ENCODE measurements at regions not wholly inside any gene's neighbourhood (a gene's known extent, or its start where the extent isn't known, plus 50 kb on each side); places are given as distances from the start of the nearest gene placed in this dataset.
"Not testable (repeated sequence)": the region's sequence is repeated elsewhere in the genome, so short reads cannot be mapped to it uniquely, and the experiment has no call there.

DNA sequence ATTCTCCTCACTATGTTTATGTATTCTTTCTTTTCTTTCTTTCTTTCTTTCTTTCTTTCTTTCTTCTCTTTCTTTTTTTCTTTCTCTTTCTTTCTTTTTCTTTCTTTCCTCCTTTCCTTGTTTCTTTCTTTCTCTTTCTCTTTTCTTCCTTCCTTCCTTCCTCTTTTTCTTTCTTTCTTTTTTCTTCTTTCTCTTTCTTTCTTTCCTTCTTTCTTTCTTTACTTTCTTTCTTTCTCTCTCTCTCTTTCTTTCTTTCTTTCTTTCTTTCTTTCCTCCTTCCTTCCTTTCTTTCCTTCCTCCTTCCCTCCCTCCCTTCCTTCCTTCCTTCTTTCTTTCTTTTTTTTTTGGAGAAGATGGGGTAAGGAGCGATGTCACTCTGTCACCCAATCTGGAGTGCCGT is 1405.5 kb downstream of the SLITRK5 start:
- DNase-seq: no peak

- DNase-seq: no peak
Observed at GRCh38 chr13:89082623-89083022, 1411.5 kb downstream of the SLITRK5 start.

DNA sequence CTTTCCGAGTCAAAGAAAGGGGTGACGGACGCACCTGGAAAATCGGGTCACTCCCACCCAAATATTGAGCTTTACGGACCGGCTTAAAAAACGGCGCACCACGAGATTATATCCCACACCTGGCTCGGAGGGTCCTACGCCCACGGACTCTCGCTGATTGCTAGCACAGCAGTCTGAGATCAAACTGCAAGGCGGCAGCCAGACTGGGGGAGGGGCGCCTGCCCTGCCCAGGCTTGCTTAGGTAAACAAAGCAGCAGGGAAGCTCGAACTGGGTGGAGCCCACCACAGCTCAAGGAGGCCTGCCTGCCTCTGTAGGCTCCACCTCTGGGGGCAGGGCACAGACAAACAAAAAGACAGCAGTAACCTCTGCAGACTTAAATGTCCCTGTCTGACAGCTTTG is 1416.9 kb downstream of the SLITRK5 start:
- not testable (repeated sequence) for DNase-seq

- DNase-seq: no peak
Observed at GRCh38 chr13:89097994-89098393, 1426.8 kb downstream of the SLITRK5 start.

- no peak for DNase-seq
Observed at GRCh38 chr13:89113744-89114143, 1442.6 kb downstream of the SLITRK5 start.

- DNase-seq: no peak
Observed at GRCh38 chr13:89115307-89115706, 1444.1 kb downstream of the SLITRK5 start.

- DNase-seq: no peak
Observed at GRCh38 chr13:89136678-89137077, 1465.5 kb downstream of the SLITRK5 start.

GRCh38 chr13:89150362-89150761 is 1479.2 kb downstream of the SLITRK5 start:
- DNase-seq: no peak

DNA sequence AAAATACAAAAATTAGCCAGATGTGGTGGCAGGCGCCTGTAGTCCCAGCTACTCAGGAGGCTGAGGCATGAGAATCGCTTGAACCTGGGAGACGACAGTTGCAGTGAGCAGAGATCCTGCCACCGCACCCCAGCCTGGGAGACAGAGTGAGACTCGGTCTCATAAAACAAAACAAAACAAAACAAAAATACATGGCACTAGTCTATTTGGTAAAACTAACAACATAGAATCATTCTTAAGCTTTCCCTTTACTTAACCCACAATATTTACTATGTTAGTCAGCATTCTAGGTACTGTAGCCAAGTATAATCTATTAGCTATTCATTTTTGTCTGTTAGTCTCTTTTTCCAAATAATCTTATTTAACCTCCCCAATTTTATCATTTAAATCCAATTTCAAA is 1482.8 kb downstream of the SLITRK5 start:
- DNase-seq: no peak

DNA sequence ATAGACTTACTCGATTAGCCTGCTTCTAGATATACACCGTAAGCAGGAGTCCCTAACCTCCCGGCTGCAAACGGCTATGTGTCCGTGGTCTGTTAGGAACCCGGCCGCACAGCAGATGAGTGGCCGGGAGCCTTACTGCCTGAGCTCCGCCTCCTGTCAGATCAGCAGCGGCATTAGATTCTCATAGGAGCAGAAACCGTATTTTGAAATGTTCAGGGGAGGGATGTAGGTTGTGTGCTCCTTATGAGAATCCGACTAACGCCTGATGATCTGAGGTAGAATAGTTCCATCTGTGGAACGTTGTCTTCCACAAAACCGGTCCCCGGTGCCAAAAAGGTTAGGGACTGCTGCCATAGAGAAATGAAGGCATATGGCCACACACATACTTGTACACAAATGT is 1491.9 kb downstream of the SLITRK5 start:
- DNase-seq: no peak

DNA sequence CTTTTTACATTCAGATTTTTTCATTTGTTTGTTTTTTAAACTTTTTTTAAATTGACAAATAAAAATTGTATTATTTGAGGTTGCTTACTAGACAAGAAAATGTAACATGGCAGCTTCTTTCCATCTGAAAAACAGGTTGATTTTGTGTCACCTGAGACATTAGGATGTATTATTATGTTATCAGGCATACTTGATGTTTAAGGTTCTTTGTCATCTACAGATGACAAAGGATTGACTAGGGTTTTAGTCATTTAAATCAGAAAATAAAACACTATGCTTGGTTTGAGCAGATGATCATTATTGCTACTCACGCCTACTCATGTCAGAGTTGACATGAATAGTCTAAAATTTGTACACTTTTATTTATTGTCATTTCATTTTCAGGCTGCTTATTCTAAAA is 1494.5 kb downstream of the SLITRK5 start:
- no peak for DNase-seq

GRCh38 chr13:89169951-89170350 is 1498.8 kb downstream of the SLITRK5 start:
- DNase-seq: no peak

DNA sequence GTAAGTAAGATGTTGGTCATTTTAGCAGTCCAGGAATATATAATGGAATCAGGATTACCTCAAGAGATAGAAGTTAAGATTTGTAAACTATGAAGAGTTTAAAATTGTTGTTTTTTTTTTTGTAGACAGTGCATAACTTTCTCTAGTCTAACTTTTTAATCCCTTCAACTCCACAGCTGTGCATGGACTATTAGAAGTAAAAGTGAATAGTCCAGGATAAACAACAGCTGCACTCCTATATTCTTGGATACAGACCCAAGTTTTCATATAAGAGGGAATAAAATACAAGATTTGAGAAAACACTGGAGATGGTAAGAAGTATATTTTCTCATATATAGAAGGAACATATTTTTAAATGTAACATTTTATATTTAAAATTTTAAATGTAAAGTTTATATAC is 1509.9 kb downstream of the SLITRK5 start:
- DNase-seq: no peak

- DNase-seq: peak; percentile 11
Observed at GRCh38 chr13:89199138-89199537, 1528.0 kb downstream of the SLITRK5 start.

DNA sequence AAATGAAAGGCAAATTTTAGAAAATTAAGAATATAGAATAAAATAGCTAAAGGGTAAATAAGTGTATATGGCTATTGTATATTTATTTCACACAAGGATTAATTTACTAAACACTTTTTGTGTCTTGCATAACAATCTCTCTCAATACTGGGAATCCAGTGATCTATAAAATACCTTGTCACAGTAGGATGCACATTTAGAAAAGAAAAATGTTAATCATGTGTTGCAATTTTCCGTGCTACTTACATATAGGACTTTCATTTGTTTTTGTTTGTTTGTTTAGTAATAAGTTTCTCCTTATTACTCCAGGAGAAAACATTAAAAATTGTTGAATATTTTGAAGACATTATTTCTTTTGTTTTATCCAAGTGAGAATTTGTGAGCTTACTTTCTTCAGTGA is 1533.3 kb downstream of the SLITRK5 start:
- DNase-seq: no peak

DNA sequence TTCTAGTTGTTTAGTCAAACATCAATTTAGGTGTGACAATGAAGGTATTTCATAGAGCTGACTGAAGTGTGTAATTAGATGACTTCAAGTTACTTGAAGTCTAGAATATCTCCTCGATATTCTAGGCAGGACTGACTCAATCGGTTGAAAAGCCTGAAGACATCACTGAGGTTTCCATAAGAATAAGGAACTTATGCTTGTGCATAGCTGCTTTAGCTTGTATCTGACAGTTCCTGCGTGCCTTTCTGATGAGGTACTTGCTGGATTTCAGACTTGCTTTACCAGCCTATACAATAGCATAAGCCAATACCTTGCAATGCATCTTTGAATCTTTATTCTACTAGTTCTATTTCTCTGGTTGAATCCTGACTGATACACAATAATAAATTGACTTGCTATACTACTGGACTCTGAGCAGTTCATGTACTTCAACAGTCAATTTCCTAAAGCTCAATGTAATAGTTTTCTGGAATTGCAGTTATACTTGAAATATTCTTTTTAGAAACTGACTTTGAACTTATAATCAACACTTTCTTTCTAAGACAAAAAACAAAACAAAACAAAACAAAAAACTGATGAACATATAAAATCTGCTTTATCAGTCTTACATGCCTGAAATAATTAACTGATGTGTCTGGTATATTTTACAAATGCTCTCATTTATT is 1534.8 kb downstream of the SLITRK5 start:
- no peak for DNase-seq

- DNase-seq: peak; percentile 55
Observed at GRCh38 chr13:89212186-89212585, 1541.0 kb downstream of the SLITRK5 start.

DNA sequence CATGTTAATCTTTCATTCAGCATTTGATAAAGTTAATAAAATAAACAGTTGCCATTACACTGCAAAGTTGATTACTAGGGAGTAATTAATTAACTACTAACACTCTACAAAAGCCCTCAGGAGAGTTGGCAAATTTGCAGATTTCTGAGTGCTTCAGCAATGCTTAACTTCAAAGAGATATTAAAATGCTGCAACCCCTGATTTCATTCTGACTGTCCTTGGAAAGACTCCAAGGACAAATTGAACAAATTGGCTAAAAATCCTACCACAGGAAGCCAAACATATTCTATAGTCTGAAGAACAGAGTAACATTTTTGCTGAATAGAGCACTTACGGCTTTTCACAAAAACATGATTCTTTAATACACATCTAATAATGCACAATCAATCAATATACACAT is 1543.0 kb downstream of the SLITRK5 start:
- DNase-seq: no peak

GRCh38 chr13:89215319-89215718 is 1544.1 kb downstream of the SLITRK5 start:
- DNase-seq: not testable (repeated sequence)

DNA sequence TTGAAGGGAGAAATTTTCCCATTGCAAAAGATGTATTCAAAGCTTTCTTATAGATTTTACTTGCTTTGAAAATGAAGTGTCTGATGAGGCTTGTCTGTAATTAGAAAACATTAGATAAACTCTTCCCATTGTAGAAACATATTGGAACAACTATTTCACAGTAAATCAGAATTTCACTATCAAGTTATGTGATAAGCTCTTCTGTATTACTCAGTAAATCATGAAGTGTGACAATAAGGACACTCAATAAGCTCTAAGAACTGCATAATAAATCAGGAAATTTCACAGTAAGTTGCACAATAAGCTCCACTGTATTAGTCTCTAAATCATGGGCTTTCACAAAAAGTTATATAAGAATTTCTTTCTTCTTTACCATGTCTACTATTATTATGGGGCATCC is 1546.6 kb downstream of the SLITRK5 start:
- no peak for DNase-seq

DNA sequence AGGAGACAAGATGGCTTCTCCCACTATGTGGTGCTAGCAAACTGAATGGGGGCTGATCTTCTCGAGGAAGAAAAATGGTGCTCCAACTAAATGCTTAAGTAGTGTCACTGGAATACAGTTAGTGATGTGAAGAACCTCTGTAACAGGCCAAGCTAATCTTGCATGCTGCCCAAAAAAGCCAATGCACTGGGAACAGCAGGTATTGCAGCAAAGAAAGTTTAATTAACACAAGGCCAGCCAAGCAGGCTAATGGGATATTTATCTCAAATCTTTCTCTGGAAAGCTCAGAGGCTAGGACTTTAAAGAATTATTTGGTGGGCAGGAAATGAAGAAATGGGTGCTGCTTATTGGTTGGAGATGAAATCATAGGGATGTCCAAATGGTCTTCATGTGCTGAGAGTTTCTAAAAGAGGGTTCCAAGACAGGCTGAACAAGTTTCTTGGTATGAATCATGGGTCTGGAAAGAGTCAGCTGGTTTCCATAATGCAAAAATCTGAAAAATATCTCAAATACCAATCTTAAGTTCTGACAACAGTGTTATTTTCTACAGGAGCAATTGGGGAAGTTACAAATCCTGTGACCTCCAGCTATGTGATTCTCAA is 1550.5 kb downstream of the SLITRK5 start:
- no peak for DNase-seq

- DNase-seq: no peak
Observed at GRCh38 chr13:89227356-89227755, 1556.2 kb downstream of the SLITRK5 start.

DNA sequence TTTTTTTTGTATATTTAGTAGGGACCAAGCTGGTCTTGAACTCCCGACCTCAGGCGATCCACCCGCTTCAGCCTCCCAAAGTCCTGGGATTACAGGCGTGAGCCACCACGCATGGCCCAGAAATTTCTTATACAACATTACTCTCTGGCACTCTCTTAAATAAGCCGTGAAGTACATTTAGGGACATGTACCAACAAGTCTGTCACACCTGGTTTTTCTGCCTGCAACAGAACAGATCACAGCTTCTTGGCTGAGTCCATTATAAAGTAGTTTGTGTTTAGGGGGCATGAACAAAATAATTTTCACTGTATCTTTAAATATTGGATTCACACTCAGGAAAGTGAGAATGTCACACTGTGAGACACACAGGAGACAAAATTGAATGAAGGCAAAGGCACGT is 1567.3 kb downstream of the SLITRK5 start:
- no peak for DNase-seq

GRCh38 chr13:89239361-89240127 is 1568.4 kb downstream of the SLITRK5 start:
- DNase-seq: no peak
